ENCODE measurements at regions not wholly inside any gene's neighbourhood (a gene's known extent, or its start where the extent isn't known, plus 50 kb on each side); places are given as distances from the start of the nearest gene placed in this dataset.

DNA sequence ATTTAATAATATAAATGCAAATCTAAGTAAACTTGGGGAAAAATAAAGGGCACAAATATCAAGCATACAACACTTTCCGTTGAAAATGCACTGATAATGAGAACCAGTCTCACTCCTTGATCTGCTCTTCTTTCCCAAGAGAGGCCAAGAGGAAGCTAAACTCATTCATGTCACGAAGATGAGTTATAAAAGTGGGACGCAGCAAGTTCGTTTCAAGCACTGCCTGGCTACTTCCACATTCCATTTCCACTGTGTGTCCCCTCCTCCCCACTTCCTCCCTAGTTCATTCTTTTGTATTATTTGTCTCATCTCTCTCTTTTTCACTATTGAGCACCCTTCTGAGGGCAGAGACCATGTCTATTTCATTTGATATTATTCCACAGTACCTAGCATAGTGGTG, 158.1 kb downstream of the SLC24A2 start:
- TF ChIP-seq, protein P1, sequence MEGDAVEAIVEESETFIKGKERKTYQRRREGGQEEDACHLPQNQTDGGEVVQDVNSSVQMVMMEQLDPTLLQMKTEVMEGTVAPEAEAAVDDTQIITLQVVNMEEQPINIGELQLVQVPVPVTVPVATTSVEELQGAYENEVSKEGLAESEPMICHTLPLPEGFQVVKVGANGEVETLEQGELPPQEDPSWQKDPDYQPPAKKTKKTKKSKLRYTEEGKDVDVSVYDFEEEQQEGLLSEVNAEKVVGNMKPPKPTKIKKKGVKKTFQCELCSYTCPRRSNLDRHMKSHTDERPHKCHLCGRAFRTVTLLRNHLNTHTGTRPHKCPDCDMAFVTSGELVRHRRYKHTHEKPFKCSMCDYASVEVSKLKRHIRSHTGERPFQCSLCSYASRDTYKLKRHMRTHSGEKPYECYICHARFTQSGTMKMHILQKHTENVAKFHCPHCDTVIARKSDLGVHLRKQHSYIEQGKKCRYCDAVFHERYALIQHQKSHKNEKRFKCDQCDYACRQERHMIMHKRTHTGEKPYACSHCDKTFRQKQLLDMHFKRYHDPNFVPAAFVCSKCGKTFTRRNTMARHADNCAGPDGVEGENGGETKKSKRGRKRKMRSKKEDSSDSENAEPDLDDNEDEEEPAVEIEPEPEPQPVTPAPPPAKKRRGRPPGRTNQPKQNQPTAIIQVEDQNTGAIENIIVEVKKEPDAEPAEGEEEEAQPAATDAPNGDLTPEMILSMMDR (IDR thresholded peaks at IDR 0.05): no peak
- TF ChIP-seq POLR2A (IDR thresholded peaks at IDR 0.05): no peak

Measured in right lobe of liver (tissue), 4 donors.